ENCODE measurements at regions not wholly inside any gene's neighbourhood (a gene's known extent, or its start where the extent isn't known, plus 50 kb on each side); places are given as distances from the start of the nearest gene placed in this dataset.

GRCh38 chr5:125856949-125857348 is 566.3 kb upstream of the GRAMD2B start:
- no peak for ATAC-seq (ENCODE audit: poor library complexity)

GRCh38 chr5:125863579-125863978 is 559.6 kb upstream of the GRAMD2B start:
- Histone ChIP-seq H3K36me3 (ENCODE audit: insufficient read depth, low read length) (no peaks in the 10 kb centered on the region), H3K4me1 (ENCODE audit: insufficient read depth, low read length) (no peaks in the 10 kb centered on the region), H3K9me3 (ENCODE audit: control insufficient read depth in 1 of 2, insufficient read depth in 1 of 2, low read length in 2 of 2) (peaks cover 0 to 6% of the 10 kb centered on the region in 2 experiments), H3K27ac (ENCODE audit: low read depth in 1 of 2, low read length in 2 of 2) (no peak overlapping the region), H3K27me3 (ENCODE audit: control insufficient read depth in 1 of 2, insufficient read depth in 2 of 2, low read length in 2 of 2) (no peaks in the 10 kb centered on the region), H3K4me3 (ENCODE audit: low read length) (no peak overlapping the region)
- H3K27ac Mint-ChIP-seq, result no peak overlapping the region
- TF ChIP-seq, protein P1, sequence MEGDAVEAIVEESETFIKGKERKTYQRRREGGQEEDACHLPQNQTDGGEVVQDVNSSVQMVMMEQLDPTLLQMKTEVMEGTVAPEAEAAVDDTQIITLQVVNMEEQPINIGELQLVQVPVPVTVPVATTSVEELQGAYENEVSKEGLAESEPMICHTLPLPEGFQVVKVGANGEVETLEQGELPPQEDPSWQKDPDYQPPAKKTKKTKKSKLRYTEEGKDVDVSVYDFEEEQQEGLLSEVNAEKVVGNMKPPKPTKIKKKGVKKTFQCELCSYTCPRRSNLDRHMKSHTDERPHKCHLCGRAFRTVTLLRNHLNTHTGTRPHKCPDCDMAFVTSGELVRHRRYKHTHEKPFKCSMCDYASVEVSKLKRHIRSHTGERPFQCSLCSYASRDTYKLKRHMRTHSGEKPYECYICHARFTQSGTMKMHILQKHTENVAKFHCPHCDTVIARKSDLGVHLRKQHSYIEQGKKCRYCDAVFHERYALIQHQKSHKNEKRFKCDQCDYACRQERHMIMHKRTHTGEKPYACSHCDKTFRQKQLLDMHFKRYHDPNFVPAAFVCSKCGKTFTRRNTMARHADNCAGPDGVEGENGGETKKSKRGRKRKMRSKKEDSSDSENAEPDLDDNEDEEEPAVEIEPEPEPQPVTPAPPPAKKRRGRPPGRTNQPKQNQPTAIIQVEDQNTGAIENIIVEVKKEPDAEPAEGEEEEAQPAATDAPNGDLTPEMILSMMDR (IDR thresholded peaks at IDR 0.05), result no peak
- ATAC-seq (ENCODE audit: poor library complexity), result no peak
- H3K27me3 Mint-ChIP-seq, result no peaks in the 10 kb centered on the region
- no peaks in the 10 kb centered on the region for H3K36me3 Mint-ChIP-seq (ENCODE audit: low read depth)
- peaks cover 10% of the 10 kb centered on the region for H3K9me3 Mint-ChIP-seq
- no peak overlapping the region for H3K4me3 Mint-ChIP-seq
- no peaks in the 10 kb centered on the region for H3K4me1 Mint-ChIP-seq (ENCODE audit: low read depth)
- ChIA-PET POLR2A (no interaction called here), CTCF (no interaction called here)
- no peak for DNase-seq
- intact Hi-C loops (cut with DNase I, micrococcal nuclease), result no loop called here

More at GRCh38 chr5:125856949-125857348, 566.3 kb upstream of the GRAMD2B start:
- Histone ChIP-seq H3K36me3 (ENCODE audit: insufficient read depth, low read length) (no peaks in the 10 kb centered on the region), H3K27ac (ENCODE audit: low read depth in 1 of 2, low read length in 2 of 2) (no peak overlapping the region), H3K4me1 (ENCODE audit: insufficient read depth, low read length) (no peaks in the 10 kb centered on the region), H3K27me3 (ENCODE audit: control insufficient read depth in 1 of 2, insufficient read depth in 2 of 2, low read length in 2 of 2) (no peaks in the 10 kb centered on the region), H3K9me3 (ENCODE audit: control insufficient read depth in 1 of 2, insufficient read depth in 1 of 2, low read length in 2 of 2) (peaks cover 0 to 6% of the 10 kb centered on the region in 2 experiments), H3K4me3 (ENCODE audit: low read length) (no peak overlapping the region)
- DNase-seq, result no peak
- intact Hi-C loops (cut with DNase I, micrococcal nuclease), result no loop called here
- TF ChIP-seq, protein P1 (IDR thresholded peaks at IDR 0.05), result no peak
- ChIA-PET POLR2A (no interaction called here), CTCF (no interaction called here)
- Mint-ChIP-seq H3K27ac (no peak overlapping the region), H3K36me3 (ENCODE audit: low read depth) (no peaks in the 10 kb centered on the region), H3K4me1 (ENCODE audit: low read depth) (no peaks in the 10 kb centered on the region), H3K4me3 (no peak overlapping the region), H3K9me3 (peaks cover 4% of the 10 kb centered on the region), H3K27me3 (no peaks in the 10 kb centered on the region)

DNA sequence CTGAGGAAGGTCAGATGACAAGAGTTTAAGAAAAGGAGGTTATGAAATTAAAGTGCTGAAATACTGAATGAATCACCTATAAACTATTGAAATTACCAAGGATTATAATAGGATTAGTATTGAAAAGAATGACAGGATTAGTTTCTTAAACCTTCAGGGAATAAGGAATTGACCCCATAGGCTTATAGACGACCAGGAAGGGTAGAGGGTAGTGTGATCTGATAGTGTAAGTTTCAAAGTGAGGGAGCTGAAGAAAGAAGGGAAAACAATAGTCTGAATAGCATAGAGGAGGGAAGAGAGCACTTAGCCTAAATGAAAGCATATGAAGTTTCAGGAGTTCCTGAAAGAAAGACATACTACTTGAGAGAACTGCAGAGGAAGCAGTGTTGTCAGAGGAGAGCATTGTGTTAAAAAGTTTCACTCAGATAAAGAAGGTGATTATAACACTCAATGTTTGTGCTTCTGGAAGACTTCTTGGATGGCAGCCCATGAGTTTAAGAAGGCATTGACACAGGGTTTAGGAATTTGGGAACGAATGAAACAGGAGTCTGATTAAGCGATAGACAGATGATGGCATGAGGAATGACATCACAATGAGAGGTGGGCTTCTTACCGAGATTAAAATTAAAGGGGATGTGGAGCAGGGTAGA is 557.9 kb upstream of the GRAMD2B start:
- no peaks in the 10 kb centered on the region for H3K36me3 Mint-ChIP-seq (ENCODE audit: low read depth)
- peaks cover 10% of the 10 kb centered on the region for H3K9me3 Mint-ChIP-seq
- no peaks in the 10 kb centered on the region for H3K4me1 Mint-ChIP-seq (ENCODE audit: low read depth)
- H3K27me3 Mint-ChIP-seq, result no peaks in the 10 kb centered on the region
- Histone ChIP-seq H3K27ac (ENCODE audit: low read depth in 1 of 2, low read length in 2 of 2) (no peak overlapping the region), H3K36me3 (ENCODE audit: insufficient read depth, low read length) (no peaks in the 10 kb centered on the region), H3K9me3 (ENCODE audit: control insufficient read depth in 1 of 2, insufficient read depth in 1 of 2, low read length in 2 of 2) (peaks cover 0 to 6% of the 10 kb centered on the region in 2 experiments), H3K4me3 (ENCODE audit: low read length) (no peak overlapping the region), H3K4me1 (ENCODE audit: insufficient read depth, low read length) (no peaks in the 10 kb centered on the region), H3K27me3 (ENCODE audit: control insufficient read depth in 1 of 2, insufficient read depth in 2 of 2, low read length in 2 of 2) (no peaks in the 10 kb centered on the region)
- ChIA-PET CTCF (no interaction called here), POLR2A (no interaction called here)
- DNase-seq, result no peak
- intact Hi-C loops (cut with DNase I, micrococcal nuclease), result no loop called here
- no peak overlapping the region for H3K27ac Mint-ChIP-seq
- ATAC-seq (ENCODE audit: poor library complexity), result no peak
- no peak overlapping the region for H3K4me3 Mint-ChIP-seq
- TF ChIP-seq, protein P1 (IDR thresholded peaks at IDR 0.05), result no peak

Measured in CD4-positive, alpha-beta T cell (primary cell).